COR-L47 (cell line): ENCODE measurements at regions not wholly inside any gene's neighbourhood (a gene's known extent, or its start where the extent isn't known, plus 50 kb on each side); places are given as distances from the start of the nearest gene placed in this dataset.
"Not testable (repeated sequence)": the region's sequence is repeated elsewhere in the genome, so short reads cannot be mapped to it uniquely, and the experiment has no call there.

Experiments
- DNase-seq: peaks from one replicate; lab custom pipeline; 2025; lab: John Stamatoyannopoulos, UW

GRCh38 chr10:94125856-94126255 lies 132.1 kb downstream of the PLCE1 start:
- no peak for DNase-seq

GRCh38 chr10:94129393-94130130 lies 135.8 kb downstream of the PLCE1 start:
- DNase-seq, result no peak

- DNase-seq, result no peak
Measured at GRCh38 chr10:94131885-94132284, 138.2 kb downstream of the PLCE1 start.

GRCh38 chr10:94133239-94133638 lies 139.5 kb downstream of the PLCE1 start:
- DNase-seq, result no peak

GRCh38 chr10:94137747-94138146 lies 144.0 kb downstream of the PLCE1 start:
- no peak for DNase-seq

GRCh38 chr10:94138391-94138790 lies 144.7 kb downstream of the PLCE1 start:
- DNase-seq, result no peak

GRCh38 chr10:94143261-94143660 lies 149.5 kb downstream of the PLCE1 start:
- no peak for DNase-seq

GRCh38 chr10:94146313-94146712 lies 152.6 kb downstream of the PLCE1 start:
- no peak for DNase-seq

- DNase-seq, result no peak
Measured at GRCh38 chr10:94146746-94147145, 153.0 kb downstream of the PLCE1 start.

GRCh38 chr10:94149702-94150101 lies 156.0 kb downstream of the PLCE1 start:
- no peak for DNase-seq

- DNase-seq, result no peak
Measured at GRCh38 chr10:94150541-94151184, 156.9 kb downstream of the PLCE1 start.

GRCh38 chr10:94155722-94156271 lies 162.1 kb downstream of the PLCE1 start:
- DNase-seq, result no peak

GRCh38 chr10:94156453-94156852 lies 162.7 kb downstream of the PLCE1 start:
- DNase-seq, result no peak

- not testable (repeated sequence) for DNase-seq
Measured at GRCh38 chr10:94165158-94165611, 171.5 kb downstream of the PLCE1 start.

GRCh38 chr10:94172332-94172731 lies 178.6 kb downstream of the PLCE1 start:
- DNase-seq, result no peak

GRCh38 chr10:94173594-94173993 lies 179.9 kb downstream of the PLCE1 start:
- no peak for DNase-seq

- no peak for DNase-seq
Measured at GRCh38 chr10:94174838-94175237, 181.1 kb downstream of the PLCE1 start.

GRCh38 chr10:94178475-94179253 lies 184.1 kb downstream of the NOC3L start:
- DNase-seq, result no peak

GRCh38 chr10:94180576-94180975 lies 182.2 kb downstream of the NOC3L start:
- no peak for DNase-seq

- no peak for DNase-seq
Measured at GRCh38 chr10:94183666-94184264, 179.0 kb downstream of the NOC3L start.

- no peak for DNase-seq
Measured at GRCh38 chr10:94186722-94187121, 176.0 kb downstream of the NOC3L start.

- DNase-seq, result no peak
Measured at GRCh38 chr10:94192333-94192732, 170.4 kb downstream of the NOC3L start.
